CD8-positive, alpha-beta memory T cell (primary cell): ENCODE measurements at regions not wholly inside any gene's neighbourhood (a gene's known extent, or its start where the extent isn't known, plus 50 kb on each side); places are given as distances from the start of the nearest gene placed in this dataset.
A peak's percentile ranks its signal among the peaks of the same experiment; 100 is the strongest.
"Not testable (repeated sequence)": the region's sequence is repeated elsewhere in the genome, so short reads cannot be mapped to it uniquely, and the experiment has no call there.

Source experiments
- CTCF ChIA-PET: fragments of 350-600 bp; sonication (Branson Sonifier 250); formaldehyde crosslinking; loops from one replicate; lab custom pipeline; 2021; ENCODE audit warnings: antibody characterized with exemption; lab: Charles Lee
- POLR2A ChIA-PET: fragments of 350-600 bp; sonication (Branson Sonifier 250); formaldehyde crosslinking; loops from one replicate; lab custom pipeline; 2021; ENCODE audit warnings: antibody characterized with exemption; lab: Charles Lee
- DNase-seq, 5 donors: peaks; one replicate each; pipeline versions ENCODE4 v3.0.0 to v3.0.0-alpha.2; 2020 to 2022; ENCODE audit warnings: mixed read lengths in 1 of 5
- H3K27ac ChIP-seq: one replicate; pipeline ENCODE4 v1.7.0; 2013; ENCODE audit warnings: low read depth, mild to moderate bottlenecking, low read length, moderate library complexity
- H3K27me3 ChIP-seq: 2 replicates; pipeline ENCODE4 v1.7.0; 2013; ENCODE audit warnings: low read length, mild to moderate bottlenecking; ENCODE audit not compliant: insufficient read depth, poor library complexity, severe bottlenecking
- H3K36me3 ChIP-seq: 2 replicates; pipeline ENCODE4 v1.7.0; 2013; ENCODE audit warnings: mild to moderate bottlenecking, low read length, moderate library complexity; ENCODE audit not compliant: insufficient read depth
- H3K4me1 ChIP-seq: 2 replicates; pipeline ENCODE4 v1.7.0; 2013; ENCODE audit warnings: mild to moderate bottlenecking, low read length, moderate library complexity; ENCODE audit not compliant: insufficient read depth
- H3K4me3 ChIP-seq: 2 replicates; pipeline ENCODE4 v1.7.0; 2013; ENCODE audit warnings: mild to moderate bottlenecking, low read length
- H3K9me3 ChIP-seq: 2 replicates; pipeline ENCODE4 v1.7.0; 2013; ENCODE audit warnings: mild to moderate bottlenecking, low read length
- H3K27ac Mint-ChIP-seq, 8 donors: one replicate each; pipeline ENCODE4 v1.8.0; 2020 to 2021; ENCODE audit warnings: mixed read lengths in 8 of 8, mild to moderate bottlenecking in 6 of 8, inconsistent platforms in 3 of 8, moderate library complexity in 3 of 8
- H3K27me3 Mint-ChIP-seq, 2 donors: one replicate each; pipeline ENCODE4 v1.8.0; 2020 to 2021; ENCODE audit warnings: mixed read lengths in 2 of 2, mild to moderate bottlenecking in 1 of 2, moderate library complexity in 1 of 2
- H3K36me3 Mint-ChIP-seq, 3 donors: one replicate each; pipeline ENCODE4 v1.8.0; 2020 to 2021; ENCODE audit warnings: mixed read lengths in 3 of 3, inconsistent platforms in 1 of 3, mild to moderate bottlenecking in 1 of 3
- H3K4me1 Mint-ChIP-seq, 3 donors: one replicate each; pipeline ENCODE4 v1.8.0; 2020 to 2021; ENCODE audit warnings: mixed read lengths in 3 of 3, inconsistent platforms in 1 of 3, mild to moderate bottlenecking in 1 of 3
- H3K4me3 Mint-ChIP-seq, 7 donors: one replicate each; pipeline ENCODE4 v1.8.0; 2020 to 2021; ENCODE audit warnings: mixed read lengths in 7 of 7, mild to moderate bottlenecking in 6 of 7, moderate library complexity in 4 of 7, inconsistent platforms in 2 of 7
- H3K9me3 Mint-ChIP-seq, 5 donors: one replicate each; pipeline ENCODE4 v1.8.0; 2020 to 2022; ENCODE audit warnings: mixed read lengths in 5 of 5, mild to moderate bottlenecking in 3 of 5, moderate library complexity in 2 of 5, inconsistent platforms in 1 of 5

- CTCF ChIA-PET, result no interaction called here
Measured at GRCh38 chr1:213692321-213692720, 295.5 kb upstream of the PROX1 start.

DNA sequence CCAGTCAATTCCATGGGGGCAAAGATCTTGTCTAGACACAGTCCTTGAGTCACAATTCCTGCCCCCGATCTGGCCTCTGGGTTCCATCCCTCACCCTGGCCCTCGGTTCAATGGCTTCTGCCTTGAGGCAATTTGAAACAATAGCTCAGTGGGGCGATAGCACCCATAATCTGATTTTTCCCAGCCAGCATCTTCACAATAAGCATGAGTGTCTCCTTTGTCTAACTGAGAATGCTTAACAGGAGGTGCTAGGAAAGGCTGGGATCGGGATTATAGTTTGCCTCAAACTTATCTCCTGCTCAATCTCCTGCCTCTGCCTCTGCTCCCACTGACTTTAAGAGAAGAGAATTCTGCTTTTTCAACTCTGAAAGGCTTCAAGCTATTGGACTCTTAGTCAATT lies 293.9 kb upstream of the PROX1 start:
- no peaks in the 10 kb centered on the region for H3K36me3 ChIP-seq
- no peak overlapping the region for H3K27ac Mint-ChIP-seq
- H3K9me3 Mint-ChIP-seq, result peaks cover 0 to 6% (median 2%) of the 10 kb centered on the region in 5 donors
- ChIA-PET CTCF (no interaction called here), POLR2A (no interaction called here)
- no peaks in the 10 kb centered on the region for H3K27me3 ChIP-seq
- no peaks in the 10 kb centered on the region for H3K4me1 ChIP-seq
- no peak overlapping the region for H3K27ac ChIP-seq
- no peak overlapping the region for H3K4me3 ChIP-seq
- no peak for DNase-seq
- H3K9me3 ChIP-seq, result no peaks in the 10 kb centered on the region
- no peaks in the 10 kb centered on the region for H3K27me3 Mint-ChIP-seq
- H3K4me3 Mint-ChIP-seq, result no peak overlapping the region
- H3K36me3 Mint-ChIP-seq, result no peaks in the 10 kb centered on the region
- no peaks in the 10 kb centered on the region for H3K4me1 Mint-ChIP-seq

More at GRCh38 chr1:213692321-213692720, 295.5 kb upstream of the PROX1 start:
- POLR2A ChIA-PET, result no interaction called here
- H3K9me3 ChIP-seq, result no peaks in the 10 kb centered on the region
- H3K27ac ChIP-seq, result no peak overlapping the region
- Mint-ChIP-seq H3K4me1 (no peaks in the 10 kb centered on the region), H3K27ac (no peak overlapping the region), H3K4me3 (peak overlapping the region in 1 of 7 donors; percentile 56), H3K27me3 (peaks cover 0 to 2% of the 10 kb centered on the region in 2 donors), H3K36me3 (no peaks in the 10 kb centered on the region), H3K9me3 (peaks cover 0 to 6% (median 2%) of the 10 kb centered on the region in 5 donors)
- no peaks in the 10 kb centered on the region for H3K27me3 ChIP-seq
- no peaks in the 10 kb centered on the region for H3K4me1 ChIP-seq
- H3K4me3 ChIP-seq, result no peak overlapping the region
- no peaks in the 10 kb centered on the region for H3K36me3 ChIP-seq
- no peak for DNase-seq

- no peaks in the 10 kb centered on the region for H3K36me3 ChIP-seq
- ChIA-PET POLR2A (no interaction called here), CTCF (no interaction called here)
Measured at GRCh38 chr1:213697192-213697802, 290.5 kb upstream of the PROX1 start.

GRCh38 chr1:213698092-213698702 lies 289.6 kb upstream of the PROX1 start:
- Histone ChIP-seq H3K4me1 (no peaks in the 10 kb centered on the region), H3K36me3 (no peaks in the 10 kb centered on the region), H3K9me3 (no peaks in the 10 kb centered on the region), H3K4me3 (no peak overlapping the region), H3K27ac (no peak overlapping the region), H3K27me3 (no peaks in the 10 kb centered on the region)
- Mint-ChIP-seq H3K4me3 (no peak overlapping the region), H3K36me3 (no peaks in the 10 kb centered on the region), H3K4me1 (no peaks in the 10 kb centered on the region), H3K27ac (no peak overlapping the region), H3K27me3 (no peaks in the 10 kb centered on the region), H3K9me3 (peaks cover 0 to 14% (median 2%) of the 10 kb centered on the region in 5 donors)
- POLR2A ChIA-PET, result no interaction called here
- CTCF ChIA-PET, result no interaction called here
- DNase-seq, result no peak

More at GRCh38 chr1:213697192-213697802, 290.5 kb upstream of the PROX1 start:
- H3K4me1 Mint-ChIP-seq, result no peaks in the 10 kb centered on the region
- DNase-seq, result no peak
- no peak overlapping the region for H3K4me3 Mint-ChIP-seq
- no peaks in the 10 kb centered on the region for H3K27me3 ChIP-seq
- no peaks in the 10 kb centered on the region for H3K9me3 ChIP-seq
- no peaks in the 10 kb centered on the region for H3K27me3 Mint-ChIP-seq
- H3K4me1 ChIP-seq, result no peaks in the 10 kb centered on the region
- no peaks in the 10 kb centered on the region for H3K36me3 Mint-ChIP-seq
- no peak overlapping the region for H3K27ac ChIP-seq
- H3K9me3 Mint-ChIP-seq, result peaks cover 0 to 12% (median 3%) of the 10 kb centered on the region in 5 donors
- no peak overlapping the region for H3K4me3 ChIP-seq
- H3K27ac Mint-ChIP-seq, result no peak overlapping the region

DNA sequence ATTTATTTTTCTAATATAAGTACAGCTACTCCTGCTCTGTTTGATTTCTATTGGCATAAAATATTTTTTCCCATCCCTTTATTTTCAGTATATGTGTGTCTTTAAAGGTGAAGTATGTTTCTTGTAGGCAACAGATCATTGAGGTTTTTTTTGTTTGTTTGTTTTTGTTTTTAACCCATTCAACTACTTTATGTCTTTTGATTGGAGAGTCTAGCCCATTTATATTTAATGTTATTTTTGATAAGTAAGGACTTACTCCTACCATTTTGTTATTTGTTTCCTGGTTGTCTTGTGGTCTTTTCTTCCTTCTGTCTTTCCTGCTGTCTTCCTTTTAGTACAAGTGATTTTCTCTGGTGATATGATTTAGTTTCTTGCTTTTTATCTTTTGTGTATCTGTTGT lies 285.1 kb upstream of the PROX1 start:
- no peaks in the 10 kb centered on the region for H3K4me1 Mint-ChIP-seq
- peaks cover 0 to 2% of the 10 kb centered on the region in 2 donors for H3K27me3 Mint-ChIP-seq
- Histone ChIP-seq H3K36me3 (no peaks in the 10 kb centered on the region), H3K4me1 (no peaks in the 10 kb centered on the region), H3K27ac (no peak overlapping the region), H3K9me3 (no peaks in the 10 kb centered on the region), H3K27me3 (no peaks in the 10 kb centered on the region), H3K4me3 (no peak overlapping the region)
- no peak for DNase-seq
- no peak overlapping the region for H3K27ac Mint-ChIP-seq
- CTCF ChIA-PET, result no interaction called here
- no peaks in the 10 kb centered on the region for H3K36me3 Mint-ChIP-seq
- no peak overlapping the region for H3K4me3 Mint-ChIP-seq
- POLR2A ChIA-PET, result no interaction called here
- H3K9me3 Mint-ChIP-seq, result peaks cover 6 to 18% (median 12%) of the 10 kb centered on the region in 5 donors

- H3K4me1 ChIP-seq, result no peaks in the 10 kb centered on the region
- Mint-ChIP-seq H3K27ac (no peak overlapping the region), H3K27me3 (peaks cover 0 to 2% of the 10 kb centered on the region in 2 donors), H3K4me3 (no peak overlapping the region), H3K9me3 (peaks cover 3 to 24% (median 22%) of the 10 kb centered on the region in 5 donors), H3K36me3 (no peaks in the 10 kb centered on the region), H3K4me1 (no peaks in the 10 kb centered on the region)
- H3K27ac ChIP-seq, result no peak overlapping the region
- H3K9me3 ChIP-seq, result no peaks in the 10 kb centered on the region
- H3K36me3 ChIP-seq, result no peaks in the 10 kb centered on the region
- ChIA-PET POLR2A (no interaction called here), CTCF (no interaction called here)
- H3K4me3 ChIP-seq, result no peak overlapping the region
- DNase-seq, result no peak
- no peaks in the 10 kb centered on the region for H3K27me3 ChIP-seq
Measured at GRCh38 chr1:213704941-213705340, 282.8 kb upstream of the PROX1 start.

GRCh38 chr1:213711833-213712490 lies 275.8 kb upstream of the PROX1 start:
- H3K4me1 ChIP-seq, H3K9me3 ChIP-seq, H3K36me3 Mint-ChIP-seq, H3K27me3 ChIP-seq, H3K4me3 Mint-ChIP-seq, H3K4me1 Mint-ChIP-seq, H3K27ac Mint-ChIP-seq, H3K27me3 Mint-ChIP-seq, CTCF ChIA-PET, H3K4me3 ChIP-seq, POLR2A ChIA-PET, H3K36me3 ChIP-seq, H3K27ac ChIP-seq: not testable (repeated sequence)
- peak in 1 of 5 donors; percentile 11 for DNase-seq
- H3K9me3 Mint-ChIP-seq, result peaks cover 4 to 26% (median 22%) of the 10 kb centered on the region in 5 donors

DNA sequence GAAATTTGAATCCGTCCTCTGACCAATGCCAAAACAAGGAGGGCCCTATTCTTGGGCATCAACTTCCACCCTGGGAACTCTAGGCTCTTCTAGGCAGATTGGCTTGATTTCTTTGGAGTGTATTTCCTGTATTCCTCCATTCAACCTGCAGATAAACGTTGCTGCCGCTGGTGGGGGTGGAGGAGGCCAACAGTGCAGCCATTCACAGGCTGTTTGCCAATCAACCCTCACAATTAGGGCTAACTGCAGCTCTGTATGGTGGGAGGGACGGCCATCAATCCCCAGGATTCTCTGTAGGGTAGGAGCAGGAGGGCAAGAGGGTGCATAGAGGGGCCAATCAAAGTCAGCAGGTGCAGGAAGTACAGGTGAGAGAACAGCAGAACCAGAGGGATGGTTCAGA lies 273.1 kb upstream of the PROX1 start:
- ChIA-PET POLR2A (no interaction called here), CTCF (no interaction called here)
- Histone ChIP-seq H3K4me1 (no peaks in the 10 kb centered on the region), H3K27me3 (no peaks in the 10 kb centered on the region), H3K36me3 (no peaks in the 10 kb centered on the region), H3K27ac (no peak overlapping the region), H3K4me3 (no peak overlapping the region), H3K9me3 (no peaks in the 10 kb centered on the region)
- Mint-ChIP-seq H3K9me3 (peaks cover 4 to 16% (median 10%) of the 10 kb centered on the region in 5 donors), H3K36me3 (peaks cover 0 to 4% (median 0%) of the 10 kb centered on the region in 3 donors), H3K4me3 (no peak overlapping the region), H3K4me1 (no peaks in the 10 kb centered on the region), H3K27ac (no peak overlapping the region), H3K27me3 (peaks cover 0 to 8% of the 10 kb centered on the region in 2 donors)
- no peak for DNase-seq
